Panc1 (cell line): ENCODE measurements at regions not wholly inside any gene's neighbourhood (a gene's known extent, or its start where the extent isn't known, plus 50 kb on each side); places are given as distances from the start of the nearest gene placed in this dataset.

ENCODE experiments used
- ATAC-seq: fragments of 200-7000 bp; cut with Tn5 transposase; 2 replicates; pipeline ENCODE4 v1.9.1; 2020; ENCODE audit warnings: mild to moderate bottlenecking, moderate library complexity
- BruUV-seq: library from RNA; stranded (reverse); fragments of 400-500 nt; replicated peaks from 2 replicates; lab custom pipeline; 2021; lab: Mats Ljungman, UMichigan
- CTCF ChIA-PET: fragments of 300-600 bp; sonication (Branson Sonifier 250); formaldehyde crosslinking; loops from one replicate; lab custom pipeline; 2022; ENCODE audit warnings: antibody characterized with exemption; lab: Charles Lee
- POLR2A ChIA-PET: fragments of 300-600 bp; sonication (Branson Sonifier 250); formaldehyde crosslinking; loops from one replicate; lab custom pipeline; 2022; ENCODE audit warnings: antibody characterized with exemption; lab: Charles Lee
- DNase-seq: peaks from one replicate; pipeline ENCODE4 v3.0.0-alpha.2; 2010; ENCODE audit warnings: low read depth, low spot score
- H3K27ac ChIP-seq: 2 replicates; pipeline ENCODE4 v1.5.1; 2011; ENCODE audit warnings: mild to moderate bottlenecking, low read length, inconsistent platforms
- H3K27me3 ChIP-seq: fragments of 200-500 bp; sonication (Bioruptor generic); 2 replicates; pipeline ENCODE4 v1.6.0; 2014; ENCODE audit warnings: low read length, inconsistent platforms; ENCODE audit not compliant: control insufficient read depth, insufficient read depth
- H3K36me3 ChIP-seq: fragments of 200-500 bp; sonication (Bioruptor generic); 2 replicates; pipeline ENCODE4 v1.5.1; 2014; ENCODE audit warnings: inconsistent platforms, mild to moderate bottlenecking, low read length, moderate library complexity; ENCODE audit not compliant: control insufficient read depth, insufficient read depth
- H3K4me1 ChIP-seq: 2 replicates; pipeline ENCODE4 v1.5.1; 2011; ENCODE audit warnings: inconsistent platforms, mild to moderate bottlenecking, low read length, moderate library complexity; ENCODE audit not compliant: control insufficient read depth, insufficient read depth
- H3K4me3 ChIP-seq, 2 experiments: 2 replicates each; pipeline ENCODE4 v1.5.1; 2011 to 2012; ENCODE audit warnings: low read depth in 2 of 2, low read length in 2 of 2, mild to moderate bottlenecking in 2 of 2, inconsistent platforms in 1 of 2, moderate library complexity in 1 of 2
- H3K9me3 ChIP-seq: fragments of 200-500 bp; sonication (Bioruptor generic); 2 replicates; pipeline ENCODE4 v1.5.1; 2014; ENCODE audit warnings: low read depth, mild to moderate bottlenecking, inconsistent platforms, low read length, moderate library complexity; ENCODE audit not compliant: control insufficient read depth, insufficient read depth
- CTCF ChIP-seq: fragments of 450-650 bp; IDR thresholded peaks from 2 replicates; pipeline ENCODE4 v1.5.1; 2017; ENCODE audit warnings: mild to moderate bottlenecking
- POLR2AphosphoS5 ChIP-seq: IDR thresholded peaks from 2 replicates; pipeline ENCODE4 v1.6.1; 2012; ENCODE audit warnings: mild to moderate bottlenecking, low read depth, low read length, moderate library complexity
- REST ChIP-seq, 2 experiments: IDR thresholded peaks; 2 replicates each; pipeline ENCODE4 v1.6.1; 2011 to 2012; ENCODE audit warnings: low read depth in 2 of 2, control low read depth in 1 of 2, low read length in 1 of 2, mild to moderate bottlenecking in 1 of 2, moderate library complexity in 1 of 2; ENCODE audit not compliant: insufficient read depth in 1 of 2
- SIN3A ChIP-seq: IDR thresholded peaks from 2 replicates; pipeline ENCODE4 v1.6.1; 2012; ENCODE audit warnings: low read depth, mild to moderate bottlenecking, low read length, moderate library complexity, borderline replicate concordance; ENCODE audit not compliant: insufficient read depth
- TCF7L2 ChIP-seq: IDR thresholded peaks from 2 replicates; pipeline ENCODE4 v1.6.1; 2011; ENCODE audit warnings: mild to moderate bottlenecking, low read depth, low read length, inconsistent platforms
- in situ Hi-C: cut with HindIII; loops from 2 replicates; pipeline ENCODE4 v1.10.0; 2016; ENCODE audit warnings: low sequenced_read_pairs, low pct_unique_long_range_greater_than_20kb
- intact Hi-C: fragments of 100-400 bp; cut with micrococcal nuclease; formaldehyde crosslinking; loops from one replicate; pipeline ENCODE4 v1.10.0; 2022; ENCODE audit not compliant: unreplicated experiment

GRCh38 chr1:115229016-115229415, 109.0 kb downstream of the NGF start:
- no peak for ATAC-seq
- no peaks in the 10 kb centered on the region for H3K27me3 ChIP-seq
- no peaks in the 10 kb centered on the region for H3K4me1 ChIP-seq
- no peak overlapping the region for H3K4me3 ChIP-seq
- no peak for TF ChIP-seq POLR2AphosphoS5
- TF ChIP-seq TCF7L2, result no peak
- no peak for TF ChIP-seq CTCF
- no peak for TF ChIP-seq REST (IDR thresholded peaks at IDR 0.05; ENCODE audit: insufficient read depth in 1 of 2, low read depth in 2 of 2, low read length in 1 of 2)
- no peak for TF ChIP-seq SIN3A
- no peaks in the 10 kb centered on the region for H3K9me3 ChIP-seq
- in situ Hi-C loops, result no loop called here
- H3K36me3 ChIP-seq, result no peaks in the 10 kb centered on the region
- ChIA-PET CTCF (no interaction called here), POLR2A (no interaction called here)
- no peak overlapping the region for H3K27ac ChIP-seq
- intact Hi-C loops, result no loop called here
- DNase-seq, result no peak
- no TSS peak for BruUV-seq

GRCh38 chr1:115228191-115228590, 109.9 kb downstream of the NGF start:
- POLR2A ChIA-PET, result no interaction called here
- no TSS peak for BruUV-seq
- in situ Hi-C loops, result no loop called here
- intact Hi-C loops, result no loop called here
- Histone ChIP-seq H3K36me3 (no peaks in the 10 kb centered on the region), H3K27ac (no peak overlapping the region), H3K4me3 (no peak overlapping the region), H3K9me3 (no peaks in the 10 kb centered on the region), H3K27me3 (no peaks in the 10 kb centered on the region), H3K4me1 (no peaks in the 10 kb centered on the region)
- DNase-seq (no peak), ATAC-seq (no peak)
- CTCF ChIA-PET, result no interaction called here
- TF ChIP-seq TCF7L2 (no peak), CTCF (no peak), REST (IDR thresholded peaks at IDR 0.05; ENCODE audit: insufficient read depth in 1 of 2, low read depth in 2 of 2, low read length in 1 of 2) (no peak), SIN3A (no peak), POLR2AphosphoS5 (no peak)
